Activated T-cell treated with anti-CD3 and anti-CD28 coated beads, Interleukin-2, amount 50 U/mL, for 1 hour (primary cell): ENCODE measurements at regions not wholly inside any gene's neighbourhood (a gene's known extent, or its start where the extent isn't known, plus 50 kb on each side); places are given as distances from the start of the nearest gene placed in this dataset.

Experiments used
- DNase-seq: peaks from one replicate; pipeline ENCODE4 v3.0.0-alpha.2; 2020

DNA sequence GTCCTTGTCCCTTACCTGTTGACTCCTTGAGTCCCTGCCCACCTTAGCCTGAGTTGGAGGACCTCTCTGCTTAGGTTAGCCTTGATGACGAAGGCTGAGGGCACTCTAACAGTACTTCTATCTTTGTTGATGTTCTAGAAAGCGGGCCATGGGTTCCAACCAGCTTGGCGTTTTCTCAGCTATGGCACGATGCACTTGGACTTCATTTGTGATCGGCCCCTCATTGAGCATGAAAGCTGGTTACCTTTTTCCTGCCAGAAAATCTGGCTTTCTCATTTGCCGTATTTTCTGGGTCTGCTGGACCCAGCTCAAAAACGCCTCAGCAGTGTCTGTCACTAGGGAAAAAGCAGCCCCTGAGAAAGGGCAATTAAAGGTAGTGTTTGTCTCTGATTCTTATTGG, 290.8 kb downstream of the EMP1 start:
- no peak for DNase-seq

DNA sequence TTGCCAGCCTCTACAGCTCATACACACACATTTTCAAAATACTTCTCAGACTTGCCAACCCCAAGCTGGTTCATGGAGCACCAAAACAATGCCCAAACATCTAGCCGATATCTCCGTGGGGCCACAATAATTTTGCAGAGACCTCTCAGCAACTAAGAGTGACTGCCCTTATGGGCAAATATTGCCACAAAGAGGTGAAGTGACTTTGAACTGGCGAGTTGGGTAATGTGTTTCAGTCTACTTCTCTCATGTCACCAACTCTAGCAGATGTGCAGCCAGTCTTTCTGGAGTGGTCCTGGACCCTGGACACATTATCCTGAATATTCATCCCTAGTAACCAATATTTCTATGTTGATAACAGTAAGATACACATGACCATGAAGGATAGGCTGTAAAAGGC, 290.3 kb downstream of the EMP1 start:
- DNase-seq, result no peak

DNA sequence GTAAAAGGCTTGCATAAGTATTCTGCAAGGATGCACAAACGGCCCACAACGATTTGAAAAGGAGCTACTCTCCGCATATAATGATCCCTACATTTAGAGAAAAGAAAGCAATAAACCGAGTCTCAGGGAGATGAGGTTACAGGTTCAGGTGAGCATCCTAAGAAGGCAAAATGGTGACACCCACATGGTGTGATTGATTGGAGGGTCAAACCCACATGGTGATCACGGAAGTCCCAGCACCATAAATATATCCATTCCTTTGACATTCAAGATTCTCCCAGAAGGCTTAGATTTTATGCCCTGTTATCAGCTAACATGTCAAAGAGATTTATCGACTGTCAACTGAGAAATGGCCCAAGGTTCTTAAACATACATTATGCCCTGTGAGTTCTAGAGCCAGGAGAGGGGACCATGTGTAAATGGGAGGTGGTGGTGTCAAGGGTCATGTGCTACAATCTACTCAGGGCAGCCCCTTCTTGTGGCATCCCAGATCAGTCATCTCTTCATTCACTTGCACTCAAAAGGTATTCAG, 282.2 kb downstream of the EMP1 start:
- no peak for DNase-seq

DNA sequence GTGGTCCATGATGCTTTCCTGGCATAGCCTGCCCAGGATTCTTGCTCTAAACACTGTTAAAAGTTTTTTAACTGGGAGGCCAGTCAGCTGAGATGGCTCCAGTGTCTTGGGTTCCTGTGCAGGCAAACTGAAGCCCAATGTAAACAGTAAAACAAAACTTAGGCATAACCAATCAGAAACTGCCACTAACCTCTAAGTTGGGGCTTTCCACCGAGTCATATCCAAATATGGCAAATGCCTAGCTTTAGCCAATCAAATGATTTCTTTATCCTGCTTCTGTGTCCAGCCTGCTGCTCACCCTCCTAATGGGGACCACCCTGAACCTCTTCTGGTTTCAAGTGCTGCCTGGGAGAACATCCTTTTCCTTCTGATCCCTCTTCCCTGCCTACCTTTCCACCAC, 277.9 kb downstream of the EMP1 start:
- DNase-seq, result no peak

DNA sequence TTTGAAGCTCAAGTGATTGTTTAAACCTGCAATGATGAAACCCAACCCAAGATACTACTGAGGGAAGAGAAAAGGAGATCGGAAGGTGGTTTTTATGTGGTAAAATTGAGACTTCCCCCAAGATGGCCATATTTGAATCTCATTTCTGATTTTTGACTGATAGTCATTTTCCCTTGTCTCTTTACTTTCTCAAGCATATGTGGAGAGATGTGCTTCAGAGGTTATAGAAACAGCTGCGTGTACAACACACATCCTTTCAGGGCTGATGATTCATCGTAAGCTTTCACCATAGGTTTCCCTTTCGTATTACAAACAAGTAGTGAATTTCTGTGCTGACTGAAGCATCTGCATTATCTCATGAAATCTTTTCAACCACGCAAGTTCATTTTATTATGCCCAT, 276.2 kb downstream of the EMP1 start:
- DNase-seq, result no peak

DNA sequence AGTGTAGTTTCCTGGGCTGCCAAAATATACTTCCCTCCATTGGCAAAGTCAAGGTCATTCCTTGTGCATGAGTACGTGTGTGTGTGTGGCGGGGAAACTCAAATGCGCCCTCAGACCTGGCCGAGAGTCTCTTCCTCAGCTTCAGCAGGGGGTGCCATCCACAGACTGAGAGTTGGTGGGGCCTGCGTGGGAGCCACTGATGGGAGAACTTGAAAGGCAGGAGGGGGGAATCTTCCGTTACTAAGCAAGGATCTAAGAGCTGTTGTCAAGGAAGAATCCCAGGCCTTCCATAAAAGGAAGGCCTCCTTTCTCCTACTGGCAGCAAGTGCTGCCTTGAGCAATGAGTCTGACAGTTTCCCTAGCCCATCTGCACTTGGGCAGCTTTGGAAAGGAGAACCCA, 274.9 kb downstream of the EMP1 start:
- DNase-seq, result no peak

DNA sequence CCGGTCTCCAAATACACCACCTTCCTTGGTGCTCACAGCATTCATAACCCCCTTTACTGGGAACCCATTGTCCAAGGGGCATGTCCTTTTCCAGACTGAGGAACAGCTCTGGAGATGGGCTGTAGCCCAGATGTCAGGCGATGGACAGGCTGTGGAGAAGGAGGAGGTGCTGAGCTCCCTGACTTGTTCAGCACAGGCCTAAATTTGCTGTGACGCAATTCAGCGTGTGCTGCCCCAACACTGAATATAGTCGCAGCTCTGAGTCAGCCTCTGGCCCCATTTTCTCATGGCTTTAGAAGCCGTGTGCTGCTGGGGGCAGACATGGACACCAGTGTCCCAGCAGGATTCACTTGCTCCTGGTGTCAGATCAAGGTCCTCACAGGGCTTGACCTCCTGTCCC, 269.1 kb downstream of the EMP1 start:
- DNase-seq, result no peak

DNA sequence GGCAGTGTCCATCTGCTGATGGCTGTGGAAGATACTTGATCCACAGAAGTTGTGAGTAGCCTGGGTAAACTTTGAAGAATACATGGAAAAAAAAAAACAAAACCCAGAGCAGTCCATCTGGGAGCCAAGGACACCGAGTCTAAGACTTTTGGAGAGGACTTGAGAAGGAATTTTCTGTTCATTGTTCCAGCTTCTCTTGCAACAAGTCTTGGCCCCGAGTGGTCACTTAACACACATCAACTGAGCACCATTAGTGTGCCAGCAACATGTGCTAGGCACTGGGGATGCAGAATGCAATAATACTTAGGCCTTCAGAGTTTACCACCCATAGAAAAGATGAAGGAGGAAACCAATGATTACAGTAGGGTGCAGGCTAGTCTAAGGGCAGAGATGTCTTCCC, 266.7 kb downstream of the EMP1 start:
- no peak for DNase-seq

DNA sequence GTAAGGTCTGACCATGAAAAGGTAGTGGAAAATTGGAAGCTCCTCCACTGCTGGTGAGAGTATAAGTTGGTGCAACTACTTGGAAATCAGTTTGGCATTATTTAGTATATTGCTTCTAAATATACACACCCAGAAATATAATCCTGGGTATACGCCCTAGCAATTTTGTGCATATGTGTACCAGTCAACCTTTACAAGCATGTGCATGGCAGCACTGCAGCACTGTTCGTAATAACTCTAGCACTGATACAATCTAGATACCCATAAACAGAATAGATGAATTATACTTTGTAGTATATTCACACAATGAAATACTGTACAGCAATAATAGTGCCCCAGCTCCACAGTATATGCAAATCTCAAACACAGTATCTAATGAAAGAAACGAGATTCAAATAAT, 265.9 kb downstream of the EMP1 start:
- no peak for DNase-seq

DNA sequence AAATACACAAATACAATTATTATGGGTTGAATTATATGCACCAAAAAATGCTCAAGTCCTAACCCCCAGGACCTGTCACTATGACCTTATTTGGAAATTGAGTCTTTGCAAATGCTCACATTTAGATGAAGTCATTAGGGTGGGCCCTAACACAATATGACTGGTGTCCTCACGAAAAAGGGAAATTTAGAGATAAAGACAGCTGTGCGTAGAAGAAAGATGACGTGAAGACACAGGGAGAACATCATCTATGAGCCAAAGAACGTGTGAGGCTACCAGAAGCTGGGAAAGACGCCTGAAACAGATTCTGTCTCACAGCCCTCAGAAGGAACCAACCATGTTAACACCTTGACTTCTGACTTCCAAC, 259.2 kb downstream of the EMP1 start:
- no peak for DNase-seq

DNA sequence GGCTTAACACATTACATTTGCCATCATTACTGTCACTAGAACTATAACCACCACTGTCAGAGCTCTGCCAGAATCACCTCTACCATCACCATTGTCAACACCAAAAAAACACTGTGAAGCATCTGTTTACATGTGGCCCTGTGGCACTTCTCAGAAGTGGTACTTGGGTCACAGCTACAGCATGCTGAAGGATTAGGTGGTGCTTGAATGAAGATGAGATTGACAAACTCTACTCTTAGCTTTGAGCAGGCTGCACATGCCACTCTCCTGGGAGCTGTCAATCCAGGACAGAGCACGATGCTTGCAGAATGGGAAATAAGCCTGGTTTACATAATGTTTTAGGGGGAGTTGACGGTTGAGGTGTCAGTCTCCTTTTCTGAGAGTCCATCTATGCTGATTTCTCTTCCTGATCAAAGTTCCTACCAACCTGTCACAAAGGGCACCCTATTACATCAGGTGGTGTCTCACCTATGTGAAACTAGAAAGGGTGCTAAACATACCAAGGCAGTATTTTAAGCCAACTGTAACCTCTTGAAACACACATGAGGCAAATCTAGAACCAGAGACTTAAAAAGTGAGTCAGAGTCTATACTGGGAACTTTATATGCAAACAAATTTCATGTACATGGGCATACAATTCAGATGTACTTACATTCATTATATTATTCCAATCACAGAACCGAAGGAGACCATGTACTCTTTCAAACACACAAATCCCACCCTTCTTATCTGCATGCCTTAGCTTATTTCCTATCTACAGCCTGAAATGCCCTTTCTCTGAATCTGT, 258.7 kb downstream of the EMP1 start:
- no peak for DNase-seq

DNA sequence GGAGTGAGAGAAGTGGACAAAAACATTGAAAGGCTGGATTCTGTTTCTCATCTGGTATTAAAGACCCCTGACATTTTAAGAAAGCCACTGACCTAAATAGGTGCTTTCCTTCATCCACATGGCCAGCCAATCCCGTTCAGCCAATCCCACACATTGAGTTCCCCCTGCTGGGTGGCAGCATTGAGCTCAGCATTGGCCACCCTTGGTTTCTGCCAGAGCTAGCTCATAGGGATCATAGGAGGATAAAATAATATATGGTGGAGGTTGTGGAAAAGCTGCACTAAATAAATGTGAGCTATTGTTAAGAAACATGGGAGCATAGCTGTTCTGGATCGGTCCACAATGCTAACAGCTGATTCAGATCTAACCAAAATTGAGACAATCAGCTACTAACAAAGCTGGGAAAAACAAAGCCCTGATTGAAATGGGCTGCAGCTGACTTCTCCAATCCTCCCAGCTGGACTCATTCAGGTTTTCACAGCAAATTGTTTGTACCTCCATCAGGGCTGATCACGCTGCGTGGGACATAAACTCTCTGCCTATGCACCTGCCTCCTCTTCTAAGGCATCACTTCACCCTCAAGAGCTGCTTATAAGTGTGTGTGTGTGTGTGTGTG, 256.5 kb downstream of the EMP1 start:
- DNase-seq, result no peak

DNA sequence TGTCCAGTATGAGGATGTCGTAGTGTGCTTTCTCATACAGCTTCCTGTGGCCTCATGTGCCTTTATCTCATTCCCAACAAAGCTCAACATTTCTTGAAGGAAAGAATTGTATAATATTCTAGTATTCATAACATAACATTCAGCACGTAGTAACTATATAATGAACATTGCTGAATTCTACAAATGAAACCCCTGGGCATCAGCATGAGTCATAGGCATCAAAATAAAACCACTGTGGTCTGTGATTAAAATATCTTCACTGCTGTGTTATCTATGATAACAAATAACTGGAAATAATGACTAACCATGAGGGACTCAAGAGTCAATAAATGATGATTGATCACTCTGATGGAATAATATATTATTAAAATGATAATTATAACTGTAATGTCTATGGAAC, 255.2 kb downstream of the EMP1 start:
- no peak for DNase-seq

DNA sequence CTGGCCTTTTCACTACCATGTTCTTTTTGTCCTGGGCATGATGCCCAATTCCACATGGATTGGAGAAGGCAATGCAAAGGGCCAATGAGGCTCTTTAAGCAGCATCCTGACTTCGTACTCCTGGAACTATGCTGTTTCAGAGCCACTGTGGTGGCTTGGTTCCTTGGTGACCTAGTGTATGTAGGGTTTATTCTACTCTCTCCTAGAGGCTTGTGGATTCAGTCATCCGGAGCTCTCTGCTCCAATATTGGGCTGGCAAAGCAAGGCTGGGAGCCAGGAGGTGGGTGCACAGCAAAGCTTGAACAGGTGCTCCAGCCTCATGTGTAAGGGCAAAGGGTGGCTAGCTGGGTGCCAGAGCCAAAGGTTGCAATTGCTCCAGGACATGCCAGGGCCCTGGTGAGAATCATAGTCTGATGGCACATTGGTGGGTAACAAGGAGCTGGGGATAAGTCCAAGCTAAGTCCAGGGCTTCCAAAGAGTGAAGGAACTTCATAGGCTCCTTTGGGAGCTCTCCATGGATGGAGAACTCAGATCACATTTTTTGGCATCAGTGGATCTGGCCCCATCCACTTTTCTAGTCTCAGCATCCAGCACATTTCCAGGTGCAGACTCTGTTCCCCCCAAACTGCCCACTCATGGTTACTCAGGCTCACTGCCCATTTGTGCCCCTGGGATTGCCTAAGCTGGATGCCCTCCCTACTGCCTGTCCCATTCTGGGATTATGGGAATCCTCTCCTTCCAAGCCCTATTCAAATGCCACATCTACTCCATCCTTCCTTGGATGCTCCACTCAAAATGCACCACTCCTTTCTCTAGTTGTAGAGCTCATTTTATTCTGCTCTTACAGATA, 253.9 kb downstream of the EMP1 start:
- DNase-seq, result no peak

DNA sequence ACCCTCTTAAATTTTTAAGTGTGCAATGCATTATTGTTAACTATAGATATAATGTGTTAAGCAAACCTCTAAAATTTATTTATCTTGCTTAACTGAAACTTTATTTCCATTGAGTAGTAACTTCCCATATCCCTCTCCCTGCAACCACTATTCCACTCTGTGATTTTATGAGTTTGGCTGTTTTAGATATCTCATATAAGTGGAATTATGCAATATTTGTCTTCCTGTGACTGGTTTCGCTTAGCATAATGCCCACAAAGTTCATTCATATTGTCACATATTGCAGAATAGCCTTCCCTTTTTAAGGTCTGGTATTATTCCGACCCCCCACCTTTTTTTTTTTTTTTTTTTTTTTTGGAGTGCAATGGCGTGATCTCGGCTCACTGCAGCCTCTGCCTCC, 247.6 kb downstream of the EMP1 start:
- no peak for DNase-seq

DNA sequence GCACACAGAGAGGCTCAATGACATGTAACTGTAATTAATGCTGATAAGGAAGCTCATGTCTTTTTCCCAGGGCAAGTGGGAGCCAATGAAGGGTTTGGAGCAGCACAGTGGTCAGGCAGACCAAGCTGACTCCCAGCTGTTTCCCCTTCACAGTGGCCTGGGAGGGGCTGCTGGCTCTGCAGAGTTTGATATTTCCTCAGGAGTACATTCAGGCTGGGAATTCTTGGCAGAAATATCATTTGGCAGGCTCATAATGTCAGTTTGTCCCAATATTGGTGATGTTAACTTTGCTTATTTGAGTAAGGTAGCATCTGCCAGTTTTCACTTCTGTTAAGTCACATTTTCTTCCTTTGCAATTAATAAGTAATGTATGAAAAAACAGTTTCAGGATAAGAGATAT, 247.0 kb downstream of the EMP1 start:
- no peak for DNase-seq

DNA sequence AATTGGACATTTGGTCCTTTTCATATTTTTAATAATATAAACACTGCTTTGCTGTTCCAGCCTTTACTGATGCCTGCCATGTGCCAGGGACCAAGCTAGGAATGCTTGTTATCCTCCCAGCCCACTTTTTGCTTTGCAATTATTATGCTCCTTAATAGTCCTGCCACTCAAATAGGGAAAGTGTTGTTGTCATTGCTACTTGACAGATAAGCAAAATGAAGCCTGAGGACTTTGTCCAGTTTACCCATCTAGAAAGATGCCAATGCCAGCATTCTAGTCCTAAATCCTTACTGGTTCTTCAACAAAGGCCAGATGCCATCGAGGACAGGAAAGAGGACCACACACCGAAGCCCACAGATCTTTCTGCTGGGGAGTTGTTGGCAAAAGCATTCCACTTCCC, 246.5 kb downstream of the EMP1 start:
- DNase-seq, result no peak

DNA sequence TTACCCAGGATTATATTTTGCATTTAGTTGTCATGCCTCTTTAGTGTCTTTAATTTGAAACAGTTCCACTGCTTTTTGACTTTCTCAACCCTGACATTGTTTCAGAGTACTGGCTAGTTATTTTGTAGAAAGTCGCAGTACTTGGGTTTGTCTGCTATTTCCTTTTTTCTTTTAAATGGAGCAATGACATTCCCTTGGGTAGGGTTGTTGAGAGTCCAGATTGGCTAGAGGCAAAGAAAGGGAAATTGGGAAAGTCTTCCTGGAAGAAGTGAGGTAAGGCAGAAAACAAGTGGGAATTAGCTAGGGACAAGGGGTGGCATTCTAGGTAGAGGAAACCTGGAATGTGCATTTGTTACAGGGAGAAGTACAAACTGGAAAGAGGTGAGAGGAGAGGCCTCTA, 245.9 kb downstream of the EMP1 start:
- no peak for DNase-seq

DNA sequence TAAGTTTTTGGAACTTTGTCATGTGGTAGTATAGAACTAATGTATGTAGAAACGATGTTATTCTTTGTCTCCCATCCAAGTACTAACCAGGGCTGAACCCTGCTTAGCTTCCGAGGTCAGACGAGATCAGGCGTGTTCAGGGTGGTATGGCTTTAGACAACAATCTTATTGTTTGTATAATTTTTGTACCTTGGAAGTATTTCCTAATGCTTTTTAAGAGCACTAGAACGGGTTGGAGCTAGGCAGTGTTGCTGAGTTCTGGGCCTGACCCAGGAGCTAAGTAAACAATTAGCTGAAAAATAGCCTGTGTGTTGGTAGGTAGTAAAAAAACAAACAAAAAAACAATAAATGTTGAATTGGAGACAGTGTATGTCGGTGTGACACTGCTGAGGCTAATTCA, 244.3 kb downstream of the EMP1 start:
- DNase-seq, result no peak

DNA sequence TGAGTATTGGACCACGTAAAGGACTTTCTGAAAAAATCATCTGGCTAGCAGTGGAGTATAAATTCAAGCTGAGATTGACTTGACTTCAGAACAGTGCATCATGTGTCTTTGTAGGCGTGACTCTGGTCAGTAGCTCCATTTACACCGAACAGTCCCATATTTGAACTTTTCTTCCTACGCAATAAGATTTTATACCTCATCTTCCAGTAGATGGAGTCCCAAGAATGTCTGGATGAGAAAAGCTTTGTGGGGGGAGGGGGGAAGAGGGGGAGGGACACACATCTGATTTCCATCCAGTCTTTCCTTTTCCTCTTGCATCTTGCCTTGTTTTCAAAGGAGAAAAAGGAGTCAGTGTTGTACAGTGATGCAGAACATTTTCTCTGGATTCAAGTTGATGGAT, 241.0 kb downstream of the EMP1 start:
- no peak for DNase-seq

DNA sequence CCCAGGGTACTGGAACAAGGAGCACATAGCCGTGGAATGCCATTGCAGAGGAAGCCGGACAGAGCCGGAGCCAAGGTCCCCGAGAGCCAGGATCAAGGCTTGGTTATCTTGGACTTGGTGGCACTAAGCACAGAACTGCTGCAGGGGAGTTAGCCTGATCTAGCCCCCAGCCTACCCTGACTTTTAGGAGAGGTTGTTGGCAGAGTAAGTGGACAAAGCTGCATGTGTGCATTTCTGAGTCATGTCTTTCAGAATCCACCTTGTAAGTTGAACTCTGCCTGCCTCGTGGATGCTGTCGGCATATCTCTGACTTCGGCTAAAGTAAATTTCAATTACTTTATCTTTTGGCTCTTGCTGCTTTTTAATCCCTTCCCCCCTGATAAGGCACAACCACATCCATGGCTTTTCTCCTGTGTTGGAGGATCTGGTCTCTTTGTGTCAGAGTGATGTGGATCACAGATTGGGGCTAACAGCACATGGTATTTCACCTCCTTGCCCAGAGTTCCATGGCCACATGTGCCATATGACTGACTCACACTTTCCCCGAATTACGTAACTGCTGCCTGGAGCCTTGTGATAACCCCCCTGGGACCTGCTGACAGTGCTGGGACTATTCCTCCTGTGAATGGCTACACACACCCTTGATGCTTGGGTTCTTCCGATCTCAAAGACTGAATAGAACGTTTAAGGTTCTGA, 240.3 kb downstream of the EMP1 start:
- DNase-seq, result no peak

DNA sequence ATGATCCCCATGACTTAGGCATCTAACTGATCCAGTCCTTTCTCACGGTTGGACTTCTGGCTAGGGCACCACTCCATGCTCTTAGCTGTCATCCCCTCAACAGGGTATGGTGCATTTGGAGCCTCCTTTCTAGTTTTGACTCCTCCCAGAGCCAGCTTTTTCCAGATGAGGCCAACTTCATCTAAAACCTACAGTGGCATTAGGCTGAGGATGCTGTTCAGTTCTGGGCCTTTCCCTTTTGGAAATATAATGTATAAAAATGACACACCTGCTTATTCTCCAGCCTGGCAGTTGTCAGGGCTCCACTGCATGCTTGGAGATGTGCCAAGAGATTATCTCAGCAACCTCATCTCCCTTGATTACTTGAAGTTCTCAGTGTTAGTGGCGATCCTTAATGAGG, 239.7 kb downstream of the EMP1 start:
- DNase-seq, result no peak

DNA sequence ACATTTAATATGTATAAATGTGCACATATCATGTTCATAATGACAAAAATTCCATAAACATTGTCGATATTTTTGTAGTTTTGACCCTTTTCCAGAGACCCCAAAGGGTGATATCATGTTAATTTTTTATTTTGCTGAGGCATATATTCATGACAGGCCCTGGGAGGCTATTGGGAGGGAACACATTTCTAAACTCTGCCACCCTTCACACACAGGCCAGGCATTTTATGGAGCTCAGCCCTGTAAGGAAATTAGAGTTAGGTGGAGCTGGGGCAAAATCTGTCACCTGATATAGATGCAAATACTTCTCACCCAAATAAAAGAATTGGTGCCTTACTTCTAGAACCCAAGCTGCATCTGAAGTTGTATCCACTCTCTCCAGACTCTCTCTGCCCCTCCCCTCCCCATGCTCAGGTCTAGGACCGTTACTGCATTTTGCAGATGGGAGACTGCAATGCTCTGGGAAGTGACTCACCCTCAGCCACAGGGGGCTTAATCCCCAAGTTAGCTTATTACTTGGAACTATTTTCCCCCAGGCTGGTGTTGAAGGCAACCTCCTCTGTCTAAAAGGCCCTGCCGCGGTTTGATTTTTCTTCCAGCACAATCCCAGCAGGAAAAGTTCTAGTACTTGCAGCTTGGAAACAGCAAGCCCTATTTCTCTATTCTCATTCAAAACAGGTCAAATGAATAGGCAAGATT, 238.9 kb downstream of the EMP1 start:
- DNase-seq, result no peak
